ENCODE measurements at regions not wholly inside any gene's neighbourhood (a gene's known extent, or its start where the extent isn't known, plus 50 kb on each side); places are given as distances from the start of the nearest gene placed in this dataset.

DNA sequence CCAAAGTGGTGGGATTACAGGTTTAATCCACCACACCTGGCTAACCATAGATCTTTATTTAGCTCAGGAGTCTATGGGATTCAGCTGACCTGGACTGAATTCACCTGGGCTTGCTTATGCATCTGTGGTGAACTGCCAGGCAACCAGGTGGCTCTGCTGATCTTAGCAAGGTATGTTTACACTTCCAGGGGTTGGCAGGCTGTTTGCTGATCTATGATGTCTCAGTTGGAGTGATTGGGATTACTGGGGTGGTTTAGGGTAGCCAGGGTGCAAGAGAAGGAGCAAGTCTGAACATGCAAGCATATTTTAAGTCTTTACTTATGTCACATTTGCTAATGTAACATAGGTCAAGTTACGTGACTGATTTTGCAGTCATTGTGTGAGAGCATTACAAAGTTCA is 63.6 kb upstream of the JAK2 start:
- no peak for DNase-seq (ENCODE audit: low spot score)

GRCh38 chr9:4922101-4922500 is 63.0 kb upstream of the JAK2 start:
- DNase-seq (ENCODE audit: low spot score), result no peak

DNA sequence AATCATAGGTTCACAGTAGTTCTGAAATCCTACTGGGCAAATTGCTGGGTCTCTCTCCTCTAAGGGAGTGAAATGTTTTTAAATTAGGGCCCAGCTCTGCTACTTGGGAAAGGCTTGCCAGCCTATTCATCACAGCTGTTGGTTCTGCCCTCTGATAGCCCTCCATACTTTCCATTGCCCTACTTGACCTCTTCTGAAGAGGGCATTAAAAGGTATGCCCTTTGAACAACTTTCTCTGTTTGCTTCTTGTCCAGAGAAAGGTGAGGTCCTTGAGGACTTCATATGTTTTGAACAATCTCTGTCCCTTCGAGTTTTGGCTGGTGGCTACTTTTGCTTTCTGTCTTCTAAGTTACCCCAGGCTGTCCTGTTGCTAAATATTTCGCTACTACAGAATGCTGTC is 62.3 kb upstream of the JAK2 start:
- DNase-seq (ENCODE audit: low spot score), result no peak

DNA sequence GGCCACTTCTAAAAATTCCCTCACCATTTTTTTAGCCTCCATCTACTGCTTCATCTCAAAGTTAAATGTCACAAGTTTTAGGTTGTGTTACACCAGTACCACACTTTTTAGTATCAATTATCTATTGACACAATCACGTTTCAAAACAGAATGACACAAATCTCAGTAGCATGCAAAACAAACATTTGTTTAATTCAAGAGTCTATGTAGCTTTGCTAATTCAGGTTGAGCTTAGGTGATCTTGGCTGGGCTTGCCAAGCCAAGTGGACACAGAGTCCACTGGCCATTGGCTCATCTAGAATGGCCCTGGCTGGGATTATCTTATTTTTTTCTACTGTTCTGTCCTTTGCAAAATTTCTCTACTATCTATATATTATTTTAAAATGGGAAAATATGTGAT is 61.9 kb upstream of the JAK2 start:
- DNase-seq (ENCODE audit: low spot score), result no peak

- DNase-seq (ENCODE audit: low spot score), result peak; percentile 22
These were observed 61.2 kb upstream of the JAK2 start for GRCh38 chr9:4923580-4924544.

DNA sequence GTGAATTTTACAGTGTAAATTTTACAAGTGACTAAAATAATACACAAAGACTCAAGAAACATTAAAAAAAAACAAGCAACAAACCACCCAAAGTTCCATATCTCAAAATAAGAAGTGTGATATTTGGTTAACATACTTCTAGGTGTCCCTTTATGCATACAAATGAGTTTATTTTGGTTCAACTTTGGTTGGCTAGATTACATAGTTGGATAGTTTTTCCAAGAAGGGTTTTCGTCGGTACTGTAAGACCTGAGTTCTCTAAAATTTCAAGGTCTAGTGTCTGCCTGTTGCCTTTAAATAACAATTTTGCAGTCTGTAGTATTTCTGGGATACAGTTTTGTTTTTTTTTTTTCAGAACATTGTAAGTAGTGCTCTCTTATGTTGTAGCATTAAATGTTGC is 58.8 kb upstream of the JAK2 start:
- DNase-seq (ENCODE audit: low spot score), result no peak

DNA sequence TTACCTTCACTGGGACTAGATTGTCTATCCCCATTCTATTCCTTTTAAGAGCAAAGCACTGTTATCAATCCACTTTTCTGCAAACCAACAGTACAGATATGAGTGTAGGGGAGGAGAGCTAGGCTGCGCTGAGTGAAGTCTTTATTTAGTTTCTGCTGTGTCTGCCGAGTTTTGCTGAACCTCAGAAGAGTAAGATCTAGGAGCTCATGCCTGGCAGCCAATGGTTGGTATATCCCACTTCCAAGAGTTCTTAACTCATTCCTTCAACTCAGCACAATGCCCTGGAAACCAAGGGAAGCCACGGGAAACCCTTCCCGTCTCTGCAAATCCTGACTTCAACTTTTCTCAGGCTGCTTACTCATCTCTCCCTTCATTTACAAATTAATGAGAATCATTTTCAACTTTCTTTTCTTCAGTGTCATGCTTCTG is 58.0 kb upstream of the JAK2 start:
- DNase-seq (ENCODE audit: low spot score), result no peak

DNA sequence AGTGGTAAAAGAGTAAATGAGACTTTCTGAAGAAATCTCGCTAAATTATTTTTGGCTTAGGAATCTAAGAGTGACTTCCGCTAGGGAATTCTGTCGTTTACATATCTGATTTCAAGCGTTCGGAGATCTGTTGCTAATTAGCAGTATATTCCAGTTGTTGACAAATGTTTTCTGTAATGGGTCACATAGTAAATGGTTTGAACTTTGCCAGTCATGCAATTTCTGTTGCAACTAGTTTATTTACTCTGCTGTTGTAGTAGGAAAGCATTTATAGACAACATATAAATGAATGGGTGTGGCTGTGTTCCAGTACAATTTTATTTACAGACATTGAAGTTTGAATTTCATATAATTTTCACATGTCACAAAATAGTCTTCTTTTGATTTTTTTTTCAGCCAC is 57.4 kb upstream of the JAK2 start:
- DNase-seq (ENCODE audit: low spot score), result no peak

DNA sequence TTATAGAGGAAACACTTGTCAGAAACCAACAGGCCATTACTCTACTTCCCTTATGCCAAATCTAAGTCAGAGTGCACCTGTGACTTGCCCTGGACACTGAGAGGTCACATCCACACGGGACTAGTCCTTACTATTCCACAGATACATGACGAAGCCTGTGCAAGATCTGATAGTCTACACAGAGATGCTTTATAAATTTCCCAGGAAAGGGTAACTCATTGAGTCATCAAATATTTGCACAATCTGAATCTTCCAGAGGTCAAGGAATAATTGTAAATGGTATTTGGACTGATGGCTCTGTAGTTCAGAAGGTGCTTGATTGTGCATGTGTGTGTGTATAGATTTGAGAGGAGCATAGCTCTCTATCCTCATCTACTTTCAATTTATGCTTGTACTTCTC is 55.2 kb upstream of the JAK2 start:
- no peak for DNase-seq (ENCODE audit: low spot score)

DNA sequence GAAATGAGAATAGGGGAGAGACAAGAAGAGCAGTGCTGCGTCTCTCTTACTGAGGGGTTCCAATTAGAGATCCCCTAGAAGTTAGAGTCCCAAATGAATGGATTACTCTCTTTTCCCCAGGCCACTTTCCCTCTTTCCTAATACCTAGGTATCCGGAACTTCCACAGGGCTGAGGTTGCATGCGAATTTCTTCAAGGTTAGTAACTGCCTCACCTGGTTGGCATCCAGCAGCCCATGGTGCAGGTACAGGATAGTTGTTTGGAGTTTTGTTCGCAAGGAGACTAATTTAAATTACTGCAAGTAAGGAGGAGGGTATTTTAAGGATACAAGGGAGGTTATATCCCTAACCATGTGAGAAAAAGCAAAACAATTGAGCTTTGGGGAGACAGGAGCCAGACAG is 52.4 kb upstream of the JAK2 start:
- no peak for DNase-seq (ENCODE audit: low spot score)

- DNase-seq (ENCODE audit: low spot score), result no peak
These were observed 51.9 kb upstream of the JAK2 start for GRCh38 chr9:4933177-4933576.

GRCh38 chr9:4933861-4934260 is 51.2 kb upstream of the JAK2 start:
- DNase-seq (ENCODE audit: low spot score), result no peak

DNA sequence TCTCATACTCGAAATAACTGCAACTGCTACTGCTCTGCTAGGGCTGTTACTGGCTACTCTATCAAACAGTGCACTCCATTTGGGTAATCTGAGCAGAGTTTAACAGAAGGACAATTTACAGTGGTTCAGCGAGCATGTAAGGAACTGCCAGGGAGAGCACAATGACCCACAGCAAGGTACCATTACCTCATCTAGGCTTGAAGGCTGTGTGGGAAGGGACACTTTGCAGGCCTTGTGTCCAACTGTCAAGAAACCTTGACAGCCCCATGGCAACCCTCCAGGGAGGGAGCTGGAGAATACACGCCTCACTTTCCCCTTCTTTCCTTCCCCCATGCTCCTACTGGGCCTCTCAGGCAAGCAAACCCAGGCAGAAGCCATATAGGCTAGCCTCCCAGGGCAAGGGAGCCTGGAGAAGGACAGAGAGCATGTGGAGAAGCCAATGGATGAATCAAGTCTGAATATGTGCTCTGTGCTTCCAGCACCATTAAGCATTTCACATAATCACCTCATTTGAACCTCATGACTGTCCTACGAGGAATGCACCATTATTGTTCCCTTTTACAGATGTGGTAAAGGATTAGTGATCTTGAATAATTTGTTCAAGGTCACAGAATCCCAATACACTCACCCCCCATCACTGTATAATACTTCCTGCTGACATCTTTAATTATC is 49.9 kb upstream of the JAK2 start:
- peak; percentile 42 for DNase-seq (ENCODE audit: low spot score)

All from kidney tubule cell (primary cell).